ENCODE measurements at regions not wholly inside any gene's neighbourhood (a gene's known extent, or its start where the extent isn't known, plus 50 kb on each side); places are given as distances from the start of the nearest gene placed in this dataset.
A peak's percentile ranks its signal among the peaks of the same experiment; 100 is the strongest.
"Not testable (repeated sequence)": the region's sequence is repeated elsewhere in the genome, so short reads cannot be mapped to it uniquely, and the experiment has no call there.

GRCh38 chr7:113289140-113289740 is 170.9 kb upstream of the SMIM30 start:
- peak; percentile 23 for DNase-seq (ENCODE audit: low read depth)
- H3K4me3 ChIP-seq (ENCODE audit: low read length): no peak overlapping the region
- peak; percentile 63 for TF ChIP-seq CTCF (conservative IDR thresholded peaks at IDR 0.05; ENCODE audit: low read depth, low read length)

DNA sequence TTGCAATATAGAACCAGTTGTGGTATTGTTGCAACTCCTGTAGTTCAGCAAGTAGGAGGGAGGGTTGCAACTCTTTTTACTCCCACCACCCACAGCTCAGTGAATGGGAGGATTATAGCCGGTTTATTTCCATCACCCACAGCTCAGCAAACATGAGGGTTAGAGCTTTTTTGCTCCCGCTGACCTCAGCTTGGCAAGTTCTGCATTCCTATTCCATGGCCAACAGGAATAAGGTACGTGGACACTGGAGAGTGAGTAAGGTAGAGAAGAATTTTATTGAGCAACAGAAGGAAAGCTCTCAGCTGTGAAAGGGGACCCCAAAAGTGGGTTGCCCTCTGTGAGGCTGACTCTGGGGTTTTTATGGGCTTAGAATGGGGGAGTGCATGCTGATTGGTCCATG is 167.1 kb upstream of the SMIM30 start:
- TF ChIP-seq CTCF (conservative IDR thresholded peaks at IDR 0.05; ENCODE audit: low read depth, low read length): no peak

DNA sequence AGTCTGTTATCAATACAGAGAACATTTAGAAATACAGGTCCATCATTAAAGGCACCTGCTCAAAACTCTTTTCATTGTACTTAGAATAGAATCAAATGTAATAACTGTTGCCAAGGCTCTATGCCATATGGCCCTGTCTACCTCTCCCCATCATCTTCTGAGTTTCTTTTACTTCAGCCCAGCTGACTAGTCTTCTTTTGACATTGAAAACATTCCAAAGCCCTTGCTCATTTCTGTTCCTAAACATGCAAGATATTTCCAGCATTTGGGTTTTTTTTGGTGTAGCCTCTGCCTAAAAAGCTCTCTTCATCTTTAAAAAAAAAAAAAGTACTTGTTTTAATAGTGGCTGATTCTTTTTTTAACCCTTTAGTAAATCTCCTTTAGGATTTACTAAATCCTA is 165.5 kb upstream of the SMIM30 start:
- H3K4me3 ChIP-seq (ENCODE audit: low read length): no peak overlapping the region
- DNase-seq (ENCODE audit: low read depth): no peak
- no peak for TF ChIP-seq CTCF (conservative IDR thresholded peaks at IDR 0.05; ENCODE audit: low read depth, low read length)

More for the DNA sequence above, 167.1 kb upstream of the SMIM30 start:
- DNase-seq (ENCODE audit: low read depth): no peak
- no peak overlapping the region for H3K4me3 ChIP-seq (ENCODE audit: low read length)

- TF ChIP-seq CTCF (conservative IDR thresholded peaks at IDR 0.05; ENCODE audit: low read depth, low read length): no peak
- DNase-seq (ENCODE audit: low read depth): no peak
- no peak overlapping the region for H3K4me3 ChIP-seq (ENCODE audit: low read length)
Observed at GRCh38 chr7:113282875-113283274, 164.5 kb upstream of the SMIM30 start.

DNA sequence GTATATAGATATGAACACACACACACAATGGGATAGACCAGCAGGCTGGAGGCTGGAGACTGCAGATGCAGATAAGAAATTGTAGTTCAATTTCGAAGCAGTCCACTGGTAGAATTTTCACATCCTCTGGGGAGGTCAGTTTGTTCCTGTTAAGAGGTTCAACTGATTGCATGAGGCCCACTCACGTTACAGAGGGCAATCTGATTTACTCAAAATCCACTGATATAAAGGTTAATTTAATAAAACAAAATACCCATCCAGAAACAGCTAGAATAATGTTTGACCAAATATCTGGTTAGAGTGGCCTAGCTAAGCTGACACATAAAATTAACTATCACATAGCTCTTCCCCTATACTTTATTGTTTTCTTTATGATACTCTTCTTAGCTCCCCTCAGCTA is 162.9 kb upstream of the SMIM30 start:
- TF ChIP-seq CTCF (conservative IDR thresholded peaks at IDR 0.05; ENCODE audit: low read depth, low read length): no peak
- no peak for DNase-seq (ENCODE audit: low read depth)

GRCh38 chr7:113279256-113279655 is 160.9 kb upstream of the SMIM30 start:
- DNase-seq (ENCODE audit: low read depth): no peak
- no peak overlapping the region for H3K4me3 ChIP-seq (ENCODE audit: low read length)
- TF ChIP-seq CTCF (conservative IDR thresholded peaks at IDR 0.05; ENCODE audit: low read depth, low read length): no peak

More for the DNA sequence above, 162.9 kb upstream of the SMIM30 start:
- H3K4me3 ChIP-seq (ENCODE audit: low read length): no peak overlapping the region

GRCh38 chr7:113270790-113271189 is 152.4 kb upstream of the SMIM30 start:
- no peak for DNase-seq (ENCODE audit: low read depth)
- H3K4me3 ChIP-seq (ENCODE audit: low read length): no peak overlapping the region
- no peak for TF ChIP-seq CTCF (conservative IDR thresholded peaks at IDR 0.05; ENCODE audit: low read depth, low read length)

- not testable (repeated sequence) for H3K4me3 ChIP-seq (ENCODE audit: low read length); DNase-seq (ENCODE audit: low read depth)
Observed at GRCh38 chr7:113269592-113269991, 151.2 kb upstream of the SMIM30 start.
